PC-3 (cell line): ENCODE measurements at regions not wholly inside any gene's neighbourhood (a gene's known extent, or its start where the extent isn't known, plus 50 kb on each side); places are given as distances from the start of the nearest gene placed in this dataset.

Experiments
- CTCF ChIP-seq: fragments of 300-600 bp; sonication (generic); conservative IDR thresholded peaks from 2 replicates; pipeline ENCODE4 v1.5.1; 2017; ENCODE audit warnings: antibody characterized with exemption, low read depth, mild to moderate bottlenecking, low read length
- EZH2phosphoT487 ChIP-seq: fragments of 300-600 bp; sonication (generic); IDR thresholded peaks from 2 replicates; pipeline ENCODE4 v1.6.1; 2018; ENCODE audit warnings: mild to moderate bottlenecking, antibody characterized with exemption, low read length, borderline replicate concordance

DNA sequence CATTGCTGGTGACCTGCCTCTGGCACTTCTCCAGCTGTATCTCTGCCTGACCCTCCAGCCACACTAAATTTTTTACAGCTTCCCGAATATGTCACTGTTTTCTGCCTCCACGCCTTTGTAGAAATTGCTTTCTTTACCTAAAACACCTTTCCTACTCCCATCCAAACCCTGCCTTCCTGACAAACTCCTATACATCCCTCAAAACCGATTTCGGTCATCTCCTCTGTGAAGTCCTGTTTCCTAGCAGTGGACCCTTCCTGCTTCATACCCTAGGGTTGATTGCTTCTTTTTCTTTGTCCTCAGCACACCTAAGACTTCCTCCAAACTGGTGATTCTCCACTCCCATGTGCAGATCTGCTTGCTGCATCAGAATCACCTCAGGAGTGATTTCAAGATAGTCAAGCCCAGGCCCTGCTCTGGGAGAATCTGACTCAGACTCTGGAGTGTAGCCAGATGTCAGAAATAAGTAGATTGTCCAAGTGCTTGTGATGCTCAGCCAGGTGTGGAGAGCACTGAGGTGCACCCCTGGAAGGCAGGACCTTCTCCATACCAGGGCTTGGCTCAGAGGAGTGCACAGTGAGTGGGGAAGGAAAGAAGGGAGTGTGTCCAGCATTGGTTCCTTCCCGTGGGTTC is 184.2 kb downstream of the COPRS start:
- TF ChIP-seq CTCF = no peak
- TF ChIP-seq EZH2phosphoT487 = no peak
